Kidney (tissue), 13 donors: ENCODE measurements at regions not wholly inside any gene's neighbourhood (a gene's known extent, or its start where the extent isn't known, plus 50 kb on each side); places are given as distances from the start of the nearest gene placed in this dataset.

ENCODE experiments used
- DNase-seq, 5 donors: peaks; one replicate each; pipeline ENCODE4 v3.0.0-alpha.2; 2013 to 2020
- FAIRE-seq: peaks from 2 replicates; lab custom pipeline; 2012; peaks lifted over from hg19 to GRCh38; lab: Jason Lieb, UNC
- H3K27ac ChIP-seq, 2 donors: one replicate each; pipeline ENCODE4 v1.7.0; 2013; ENCODE audit warnings: low read depth in 2 of 2, low read length in 2 of 2, inconsistent platforms in 1 of 2
- H3K27me3 ChIP-seq: one replicate; pipeline ENCODE4 v1.7.1; 2013; ENCODE audit warnings: low read length, inconsistent platforms; ENCODE audit not compliant: control insufficient read depth, insufficient read depth
- H3K36me3 ChIP-seq, 3 donors: one replicate each; pipeline versions ENCODE4 v1.7.0 to v1.7.1; 2013; ENCODE audit warnings: low read length in 3 of 3, control low read depth in 1 of 3, inconsistent platforms in 1 of 3; ENCODE audit not compliant: insufficient read depth in 3 of 3, control insufficient read depth in 2 of 3
- H3K4me1 ChIP-seq, 3 donors: one replicate each; pipeline versions ENCODE4 v1.7.0 to v1.7.1; 2013; ENCODE audit warnings: low read length in 3 of 3, inconsistent platforms in 1 of 3, low read depth in 1 of 3; ENCODE audit not compliant: control insufficient read depth in 2 of 3, insufficient read depth in 2 of 3
- H3K4me3 ChIP-seq, 3 donors: one replicate each; pipeline versions ENCODE4 v1.7.0 to v1.8.1; 2013; ENCODE audit warnings: low read length in 3 of 3, control low read depth in 1 of 3, inconsistent platforms in 1 of 3
- H3K9ac ChIP-seq, 3 donors: one replicate each; pipeline versions ENCODE4 v1.7.0 to v1.7.1; 2013; ENCODE audit warnings: low read length in 3 of 3, control low read depth in 1 of 3, inconsistent platforms in 1 of 3
- H3K9me3 ChIP-seq, 3 donors: one replicate each; pipeline versions ENCODE4 v1.7.0 to v1.7.1; 2013; ENCODE audit warnings: low read length in 3 of 3, control low read depth in 1 of 3, inconsistent platforms in 1 of 3; ENCODE audit not compliant: control insufficient read depth in 2 of 3, insufficient read depth in 1 of 3
- CTCF ChIP-seq: IDR thresholded peaks from 3 replicates; pipeline ENCODE4 v1.5.1; 2012; ENCODE audit warnings: mild to moderate bottlenecking, moderate library complexity, borderline replicate concordance; ENCODE audit not compliant: insufficient read depth; ENCODE audit errors: extremely low read depth
- intact Hi-C: fragments of 100-400 bp; cut with DNase I; formaldehyde crosslinking; loops from one replicate; pipeline ENCODE4 v1.11.1; 2022
- donor health status: control.
- donor health status: control.
- donor health status: control.
- donor health status: control.
- donor health status: control.
- donor health status: DM: yes; HTN: yes; CAD: no.
- donor health status: Normal renal cell carcinoma (clear cell type).

DNA sequence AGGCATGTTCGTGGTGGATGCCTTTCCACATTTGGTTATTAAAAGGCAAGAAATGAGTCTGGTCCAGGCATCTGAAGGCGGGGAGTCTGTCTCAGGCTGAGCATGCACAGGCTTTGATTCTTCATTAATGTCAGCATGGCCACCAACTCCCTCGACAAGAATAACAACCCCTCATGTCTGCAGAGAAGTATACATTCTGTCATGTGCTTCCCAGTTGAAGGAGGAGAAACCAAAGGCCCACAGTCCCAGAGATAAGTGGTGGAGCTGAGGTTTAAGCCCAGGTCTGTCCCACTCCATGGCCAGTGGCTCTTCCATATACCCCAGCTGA is 61.6 kb upstream of the LAPTM5 start:
- H3K9ac ChIP-seq = no peak overlapping the region
- no peak overlapping the region for H3K27ac ChIP-seq
- no peak overlapping the region for H3K4me3 ChIP-seq
- H3K9me3 ChIP-seq = no peaks in the 10 kb centered on the region
- DNase-seq (no peak), FAIRE-seq (no peak)
- H3K4me1 ChIP-seq = peaks cover 0 to 15% (median 7%) of the 10 kb centered on the region in 3 donors
- H3K27me3 ChIP-seq = no peaks in the 10 kb centered on the region
- intact Hi-C loops = no loop called here
- no peaks in the 10 kb centered on the region for H3K36me3 ChIP-seq
- no peak for TF ChIP-seq CTCF

DNA sequence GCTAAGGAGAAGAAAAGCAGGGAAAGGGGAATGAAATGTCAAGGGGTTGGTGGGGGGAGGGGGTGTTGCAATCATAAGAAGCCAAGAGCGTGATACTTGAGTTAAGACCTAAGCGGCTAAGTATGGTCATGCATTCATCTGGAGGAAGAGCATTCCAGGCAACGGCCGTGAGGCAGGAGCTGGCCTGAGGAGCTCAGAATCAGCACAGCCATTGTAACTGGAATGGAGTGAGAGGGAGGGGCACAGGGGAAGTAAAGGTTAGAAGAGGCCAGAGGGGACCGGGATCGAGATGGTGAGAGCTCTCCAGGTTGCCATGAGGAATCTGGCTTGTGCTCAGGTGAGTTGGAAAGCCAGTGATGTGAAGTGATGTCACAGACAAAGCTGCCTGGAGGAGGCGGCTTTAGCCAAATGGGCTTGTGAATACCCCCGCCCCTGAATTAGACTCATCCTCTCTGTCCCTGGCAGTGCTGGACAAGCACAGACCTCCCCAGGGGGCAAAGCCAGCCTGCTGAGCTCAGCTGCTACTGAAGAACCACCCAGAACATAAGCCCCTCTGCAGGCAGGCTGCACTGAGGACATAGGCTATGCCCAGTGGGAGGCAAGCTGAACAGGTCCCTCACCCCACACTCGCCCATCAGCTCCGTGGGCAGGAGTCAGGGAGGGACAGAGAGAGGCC is 61.1 kb upstream of the LAPTM5 start:
- H3K27me3 ChIP-seq = no peaks in the 10 kb centered on the region
- H3K4me1 ChIP-seq = peaks cover 0 to 10% (median 5%) of the 10 kb centered on the region in 3 donors
- no peaks in the 10 kb centered on the region for H3K36me3 ChIP-seq
- intact Hi-C loops = no loop called here
- H3K4me3 ChIP-seq = no peak overlapping the region
- no peak overlapping the region for H3K27ac ChIP-seq
- TF ChIP-seq CTCF = no peak
- DNase-seq = no peak
- no peaks in the 10 kb centered on the region for H3K9me3 ChIP-seq
- no peak overlapping the region for H3K9ac ChIP-seq
- no peak for FAIRE-seq

- H3K9me3 ChIP-seq = no peaks in the 10 kb centered on the region
- no peak overlapping the region for H3K9ac ChIP-seq
- no peak overlapping the region for H3K4me3 ChIP-seq
- DNase-seq (no peak), FAIRE-seq (no peak)
- H3K27me3 ChIP-seq = no peaks in the 10 kb centered on the region
- H3K4me1 ChIP-seq = peaks cover 0 to 3% (median 0%) of the 10 kb centered on the region in 3 donors
- TF ChIP-seq CTCF = no peak
- intact Hi-C loops = no loop called here
- H3K36me3 ChIP-seq = no peaks in the 10 kb centered on the region
- H3K27ac ChIP-seq = no peak overlapping the region
Measured at GRCh38 chr1:30817548-30817947, 60.0 kb upstream of the LAPTM5 start.

GRCh38 chr1:30817077-30817438 is 59.5 kb upstream of the LAPTM5 start:
- Histone ChIP-seq H3K27ac (no peak overlapping the region), H3K27me3 (no peaks in the 10 kb centered on the region), H3K4me1 (peaks cover 0 to 3% (median 0%) of the 10 kb centered on the region in 3 donors), H3K9ac (no peak overlapping the region), H3K4me3 (no peak overlapping the region), H3K36me3 (no peaks in the 10 kb centered on the region), H3K9me3 (no peaks in the 10 kb centered on the region)
- FAIRE-seq (no peak), DNase-seq (no peak)
- intact Hi-C loops = no loop called here
- no peak for TF ChIP-seq CTCF
